HL-60 (cell line): ENCODE measurements at regions not wholly inside any gene's neighbourhood (a gene's known extent, or its start where the extent isn't known, plus 50 kb on each side); places are given as distances from the start of the nearest gene placed in this dataset.

Experiments
- DNase-seq, 2 experiments: peaks; one replicate each; pipeline ENCODE4 v3.0.0-alpha.2; 2010 to 2020; ENCODE audit warnings: low read depth in 1 of 2, low spot score in 1 of 2
- H3K27ac ChIP-seq: fragments of 250-450 bp; sonication (Bioruptor Pico); replicated peaks from 2 replicates; pipeline ENCODE4 v1.5.1; 2020; ENCODE audit warnings: mild to moderate bottlenecking, moderate library complexity
- H3K27me3 ChIP-seq: fragments of 250-450 bp; sonication (Bioruptor Pico); 2 replicates; pipeline ENCODE4 v1.5.1; 2021; ENCODE audit warnings: mild to moderate bottlenecking, moderate library complexity; ENCODE audit not compliant: insufficient read depth, poor library complexity, severe bottlenecking
- H3K4me3 ChIP-seq: replicated peaks from 2 replicates; pipeline ENCODE4 v1.5.1; 2011; ENCODE audit warnings: mild to moderate bottlenecking, control low read depth, low read length; ENCODE audit not compliant: insufficient read depth
- GABPA ChIP-seq: IDR thresholded peaks from 2 replicates; pipeline ENCODE4 v1.6.1; 2012; ENCODE audit warnings: low read depth
- POLR2AphosphoS5 ChIP-seq: IDR thresholded peaks from 2 replicates; pipeline ENCODE4 v1.6.1; 2012; ENCODE audit warnings: low read depth
- SPI1 ChIP-seq: IDR thresholded peaks from 2 replicates; pipeline ENCODE4 v1.6.1; 2012; ENCODE audit warnings: low read depth, mild to moderate bottlenecking, borderline replicate concordance
- TF ChIP-seq, protein P1 (sequence below): IDR thresholded peaks from one replicate; pipeline ENCODE4 v1.5.1; 2011; ENCODE audit warnings: low read length, control low read depth, inconsistent platforms; ENCODE audit not compliant: insufficient read depth
- TF ChIP-seq, protein P2 (sequence below): IDR thresholded peaks from 2 replicates; pipeline ENCODE4 v1.6.1; 2012; ENCODE audit warnings: low read depth; ENCODE audit not compliant: insufficient replicate concordance

DNA sequence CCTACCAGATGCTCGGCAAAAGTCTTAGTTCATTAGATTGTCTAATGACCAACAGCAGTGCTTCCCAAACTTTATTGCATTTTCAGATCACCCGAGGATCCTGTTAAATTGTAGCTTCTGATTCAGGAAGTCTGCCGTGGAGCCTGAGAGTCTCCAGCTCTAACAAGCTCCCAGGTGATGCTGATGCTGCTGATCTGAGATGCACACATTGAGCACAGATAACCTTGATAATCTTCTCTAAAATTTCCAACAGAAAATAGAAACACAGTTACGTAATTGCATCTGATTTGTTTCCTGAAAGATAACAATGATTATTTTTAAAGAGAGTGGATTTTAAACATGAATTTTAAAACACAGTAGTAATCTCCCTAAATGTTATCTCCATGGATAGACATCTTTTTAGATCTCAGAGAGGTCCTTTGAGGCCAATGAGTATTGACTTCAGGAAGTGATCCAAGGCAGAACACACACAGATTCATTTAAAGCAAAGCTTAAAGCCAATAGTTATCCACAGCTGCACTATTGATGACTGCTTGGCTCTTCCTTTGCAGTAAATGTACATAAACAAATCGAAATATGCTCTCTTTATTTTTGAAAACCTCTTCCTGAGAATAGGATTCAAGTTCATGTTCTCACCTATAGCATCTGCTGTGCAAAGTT lies 122.8 kb upstream of the TNPO1 start:
- Histone ChIP-seq H3K4me3 (no peak overlapping the region), H3K27me3 (no peaks in the 10 kb centered on the region), H3K27ac (no peak overlapping the region)
- TF ChIP-seq, protein P1, sequence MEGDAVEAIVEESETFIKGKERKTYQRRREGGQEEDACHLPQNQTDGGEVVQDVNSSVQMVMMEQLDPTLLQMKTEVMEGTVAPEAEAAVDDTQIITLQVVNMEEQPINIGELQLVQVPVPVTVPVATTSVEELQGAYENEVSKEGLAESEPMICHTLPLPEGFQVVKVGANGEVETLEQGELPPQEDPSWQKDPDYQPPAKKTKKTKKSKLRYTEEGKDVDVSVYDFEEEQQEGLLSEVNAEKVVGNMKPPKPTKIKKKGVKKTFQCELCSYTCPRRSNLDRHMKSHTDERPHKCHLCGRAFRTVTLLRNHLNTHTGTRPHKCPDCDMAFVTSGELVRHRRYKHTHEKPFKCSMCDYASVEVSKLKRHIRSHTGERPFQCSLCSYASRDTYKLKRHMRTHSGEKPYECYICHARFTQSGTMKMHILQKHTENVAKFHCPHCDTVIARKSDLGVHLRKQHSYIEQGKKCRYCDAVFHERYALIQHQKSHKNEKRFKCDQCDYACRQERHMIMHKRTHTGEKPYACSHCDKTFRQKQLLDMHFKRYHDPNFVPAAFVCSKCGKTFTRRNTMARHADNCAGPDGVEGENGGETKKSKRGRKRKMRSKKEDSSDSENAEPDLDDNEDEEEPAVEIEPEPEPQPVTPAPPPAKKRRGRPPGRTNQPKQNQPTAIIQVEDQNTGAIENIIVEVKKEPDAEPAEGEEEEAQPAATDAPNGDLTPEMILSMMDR = no peak
- no peak for DNase-seq

DNA sequence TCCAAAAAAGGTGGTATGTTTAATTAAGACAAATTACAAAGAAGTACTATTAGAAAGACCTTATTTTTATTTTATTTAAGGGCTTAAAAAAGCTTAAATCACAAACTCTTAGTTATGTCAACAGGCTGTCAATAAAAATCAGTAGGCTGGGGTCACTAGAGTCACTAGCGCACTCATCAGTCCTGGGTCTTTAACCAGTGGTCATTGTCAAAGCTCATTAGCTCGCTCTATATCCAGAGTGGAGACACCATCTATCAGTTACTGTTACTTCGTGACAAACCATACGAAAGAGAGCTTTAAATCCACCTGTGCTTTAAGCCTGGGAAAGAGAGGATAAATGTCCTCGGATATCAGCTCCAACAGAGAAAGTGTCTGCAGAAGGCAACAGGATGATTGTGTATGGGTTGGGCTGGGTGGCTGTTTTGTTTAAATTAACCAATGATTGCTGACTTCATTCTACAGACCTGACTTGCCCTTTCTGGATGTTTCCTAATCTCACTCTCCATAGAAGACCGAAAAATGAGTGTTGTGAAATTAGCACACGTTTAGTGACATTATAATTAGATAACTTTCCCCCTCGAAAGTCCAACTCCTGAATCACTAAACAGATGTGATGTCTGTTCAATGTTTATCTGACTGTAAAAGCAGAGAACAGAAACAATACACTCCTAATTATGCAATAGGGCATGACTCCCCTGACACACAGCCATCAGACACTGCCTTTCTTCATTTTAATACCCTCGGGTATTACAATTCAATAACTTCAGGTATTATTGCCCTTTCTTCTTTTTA lies 123.6 kb upstream of the TNPO1 start:
- no peaks in the 10 kb centered on the region for H3K27me3 ChIP-seq
- DNase-seq = no peak
- no peak for TF ChIP-seq POLR2AphosphoS5
- H3K27ac ChIP-seq = no peak overlapping the region
- H3K4me3 ChIP-seq = no peak overlapping the region

DNA sequence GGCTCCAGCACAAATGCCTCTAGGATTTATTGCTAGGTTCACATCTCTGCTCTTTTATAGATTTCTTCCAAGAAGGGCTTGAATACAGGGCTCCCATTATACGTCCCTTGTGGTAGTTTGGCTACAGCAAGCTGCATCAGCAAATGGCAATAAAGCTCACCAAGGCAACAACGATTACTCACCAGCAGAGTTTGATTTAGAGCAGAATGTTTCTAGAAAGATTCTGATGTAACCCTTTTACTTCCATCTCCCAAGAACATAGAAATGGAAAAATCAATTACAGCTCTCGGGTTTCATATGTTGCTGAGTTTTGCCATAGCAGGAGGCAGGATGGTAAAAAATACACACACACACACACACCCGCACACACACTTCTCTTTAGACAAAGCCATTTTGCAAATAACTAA lies 124.2 kb upstream of the TNPO1 start:
- DNase-seq = no peak
- no peak overlapping the region for H3K27ac ChIP-seq
- H3K27me3 ChIP-seq = no peaks in the 10 kb centered on the region
- no peak overlapping the region for H3K4me3 ChIP-seq
- TF ChIP-seq GABPA (no peak), SPI1 (no peak), POLR2AphosphoS5 (no peak)
- TF ChIP-seq, protein P1 = no peak
- TF ChIP-seq, protein P2, sequence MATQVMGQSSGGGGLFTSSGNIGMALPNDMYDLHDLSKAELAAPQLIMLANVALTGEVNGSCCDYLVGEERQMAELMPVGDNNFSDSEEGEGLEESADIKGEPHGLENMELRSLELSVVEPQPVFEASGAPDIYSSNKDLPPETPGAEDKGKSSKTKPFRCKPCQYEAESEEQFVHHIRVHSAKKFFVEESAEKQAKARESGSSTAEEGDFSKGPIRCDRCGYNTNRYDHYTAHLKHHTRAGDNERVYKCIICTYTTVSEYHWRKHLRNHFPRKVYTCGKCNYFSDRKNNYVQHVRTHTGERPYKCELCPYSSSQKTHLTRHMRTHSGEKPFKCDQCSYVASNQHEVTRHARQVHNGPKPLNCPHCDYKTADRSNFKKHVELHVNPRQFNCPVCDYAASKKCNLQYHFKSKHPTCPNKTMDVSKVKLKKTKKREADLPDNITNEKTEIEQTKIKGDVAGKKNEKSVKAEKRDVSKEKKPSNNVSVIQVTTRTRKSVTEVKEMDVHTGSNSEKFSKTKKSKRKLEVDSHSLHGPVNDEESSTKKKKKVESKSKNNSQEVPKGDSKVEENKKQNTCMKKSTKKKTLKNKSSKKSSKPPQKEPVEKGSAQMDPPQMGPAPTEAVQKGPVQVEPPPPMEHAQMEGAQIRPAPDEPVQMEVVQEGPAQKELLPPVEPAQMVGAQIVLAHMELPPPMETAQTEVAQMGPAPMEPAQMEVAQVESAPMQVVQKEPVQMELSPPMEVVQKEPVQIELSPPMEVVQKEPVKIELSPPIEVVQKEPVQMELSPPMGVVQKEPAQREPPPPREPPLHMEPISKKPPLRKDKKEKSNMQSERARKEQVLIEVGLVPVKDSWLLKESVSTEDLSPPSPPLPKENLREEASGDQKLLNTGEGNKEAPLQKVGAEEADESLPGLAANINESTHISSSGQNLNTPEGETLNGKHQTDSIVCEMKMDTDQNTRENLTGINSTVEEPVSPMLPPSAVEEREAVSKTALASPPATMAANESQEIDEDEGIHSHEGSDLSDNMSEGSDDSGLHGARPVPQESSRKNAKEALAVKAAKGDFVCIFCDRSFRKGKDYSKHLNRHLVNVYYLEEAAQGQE = no peak

DNA sequence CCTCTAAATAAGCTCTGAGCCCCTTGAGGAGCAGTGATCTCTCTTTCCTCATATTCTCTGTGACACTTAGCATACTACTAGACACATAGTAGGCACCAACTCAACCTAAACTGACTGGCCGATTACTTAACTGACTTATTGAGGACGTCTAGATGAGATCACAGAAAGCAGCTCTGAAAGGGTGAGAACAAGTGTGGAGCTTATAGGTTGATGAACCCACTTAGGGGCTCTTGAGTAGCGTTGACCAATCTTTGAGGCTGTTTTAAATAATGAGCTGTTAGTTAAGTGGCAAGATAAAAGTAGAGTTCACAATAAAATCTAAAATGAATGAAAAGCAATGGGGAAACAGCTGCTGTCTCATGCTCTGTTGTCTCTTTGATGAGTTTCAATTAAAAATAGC lies 124.7 kb upstream of the TNPO1 start:
- TF ChIP-seq SPI1 (no peak), GABPA (no peak), POLR2AphosphoS5 (no peak)
- TF ChIP-seq, protein P2 = no peak
- TF ChIP-seq, protein P1 = no peak
- Histone ChIP-seq H3K4me3 (no peak overlapping the region), H3K27ac (no peak overlapping the region), H3K27me3 (no peaks in the 10 kb centered on the region)
- DNase-seq = no peak
